B cell (primary cell): ENCODE measurements at regions not wholly inside any gene's neighbourhood (a gene's known extent, or its start where the extent isn't known, plus 50 kb on each side); places are given as distances from the start of the nearest gene placed in this dataset.

Experiments
- ATAC-seq: fragments of 200-7000 bp; cut with Tn5 transposase; one replicate; pipeline ENCODE4 v1.10.0; 2021; ENCODE audit warnings: low read depth, mild to moderate bottlenecking, moderate number of reproducible peaks, moderate library complexity
- CTCF ChIA-PET: fragments of 350-600 bp; sonication (Branson Sonifier 250); formaldehyde crosslinking; loops from one replicate; lab custom pipeline; 2021; ENCODE audit warnings: antibody characterized with exemption, inconsistent platforms; lab: Charles Lee
- POLR2A ChIA-PET: fragments of 350-600 bp; sonication (Branson Sonifier 250); formaldehyde crosslinking; loops from one replicate; lab custom pipeline; 2021; ENCODE audit warnings: antibody characterized with exemption; lab: Charles Lee
- DNase-seq: peaks from one replicate; pipeline ENCODE4 v3.0.0; 2013
- H2AFZ ChIP-seq: 2 replicates; pipeline ENCODE4 v1.6.1; 2012; ENCODE audit warnings: mild to moderate bottlenecking, low read depth, low read length; ENCODE audit not compliant: insufficient read depth, poor library complexity, severe bottlenecking
- H3K27ac ChIP-seq, 2 donors: 1 replicate in 1 of 2; 2 replicates in 1 of 2; pipeline ENCODE4 v1.5.1; 2012 to 2013; ENCODE audit warnings: low read length in 2 of 2, mild to moderate bottlenecking in 2 of 2, moderate library complexity in 1 of 2
- H3K27me3 ChIP-seq, 4 experiments: fragments of 200-600 bp in 1 of 4; sonication (generic) in 1 of 4; replicated peaks in 1 of 4; 1 replicate in 2 of 4; 2 replicates in 2 of 4; pipeline versions ENCODE4 v1.6.1 to v1.7.0; 2013 to 2016; ENCODE audit warnings: low read length in 3 of 4, mild to moderate bottlenecking in 2 of 4, mixed read lengths in 1 of 4, moderate library complexity in 1 of 4; ENCODE audit not compliant: insufficient read depth in 4 of 4, control insufficient read depth in 3 of 4; ENCODE audit errors: control extremely low read depth in 1 of 4
- H3K36me3 ChIP-seq, 2 experiments: replicated peaks in 1 of 2; 1 replicate in 1 of 2; 2 replicates in 1 of 2; pipeline versions ENCODE4 v1.6.1 to v1.7.1; 2013; ENCODE audit warnings: low read length in 1 of 2; ENCODE audit not compliant: insufficient read depth in 2 of 2, control insufficient read depth in 1 of 2; ENCODE audit errors: control extremely low read depth in 1 of 2, extremely low read depth in 1 of 2
- H3K4me1 ChIP-seq, 2 donors: fragments of 200-600 bp in 1 of 2; sonication (generic) in 1 of 2; 1 replicate in 1 of 2; 2 replicates in 1 of 2; pipeline versions ENCODE4 v1.5.1 to v1.6.1; 2013 to 2017; ENCODE audit warnings: low read length in 2 of 2; ENCODE audit not compliant: control insufficient read depth in 2 of 2, insufficient read depth in 2 of 2
- H3K4me2 ChIP-seq: replicated peaks from 2 replicates; pipeline ENCODE3; 2012; ENCODE audit warnings: mild to moderate bottlenecking, low read depth, low read length; ENCODE audit not compliant: poor library complexity, severe bottlenecking
- H3K4me3 ChIP-seq, 5 experiments: fragments of 200-600 bp in 1 of 5; sonication (generic) in 1 of 5; 1 replicate in 3 of 5; 2 replicates in 2 of 5; pipeline versions ENCODE4 v1.5.1 to v1.7.0; 2011 to 2016; ENCODE audit warnings: low read length in 4 of 5, mild to moderate bottlenecking in 4 of 5, low read depth in 2 of 5, control low read depth in 1 of 5, moderate library complexity in 1 of 5; ENCODE audit not compliant: insufficient read depth in 1 of 5; ENCODE audit errors: control extremely low read depth in 1 of 5, extremely low read depth in 1 of 5
- H3K79me2 ChIP-seq: fragments of 200-600 bp; sonication (generic); one replicate; pipeline ENCODE4 v1.6.0; 2016; ENCODE audit warnings: low read length; ENCODE audit not compliant: control insufficient read depth, insufficient read depth
- H3K9ac ChIP-seq: fragments of 200-600 bp; sonication (generic); 2 replicates; pipeline ENCODE4 v1.6.1; 2017; ENCODE audit warnings: mild to moderate bottlenecking, low read length, moderate library complexity
- H3K9me3 ChIP-seq, 3 donors: one replicate each; pipeline versions ENCODE4 v1.6.1 to v1.7.1; 2013; ENCODE audit warnings: low read length in 2 of 3; ENCODE audit not compliant: control insufficient read depth in 2 of 3, insufficient read depth in 1 of 3; ENCODE audit errors: control extremely low read depth in 1 of 3
- H4K20me1 ChIP-seq: 2 replicates; pipeline ENCODE4 v1.6.0; 2012; ENCODE audit warnings: mild to moderate bottlenecking, low read length; ENCODE audit not compliant: insufficient read depth, control insufficient read depth, poor library complexity, severe bottlenecking
- H3K27ac Mint-ChIP-seq: one replicate; pipeline ENCODE4 v1.8.0; 2021; ENCODE audit warnings: mixed read lengths
- H3K27me3 Mint-ChIP-seq: one replicate; pipeline ENCODE4 v1.8.0; 2021; ENCODE audit warnings: mixed read lengths
- H3K4me1 Mint-ChIP-seq: one replicate; pipeline ENCODE4 v1.8.0; 2021; ENCODE audit warnings: mixed read lengths
- H3K4me3 Mint-ChIP-seq: one replicate; pipeline ENCODE4 v1.8.0; 2021; ENCODE audit warnings: mixed read lengths
- H3K9me3 Mint-ChIP-seq: one replicate; pipeline ENCODE4 v1.8.0; 2022; ENCODE audit warnings: mixed read lengths; ENCODE audit not compliant: insufficient read depth
- CTCF ChIP-seq: fragments of 200-600 bp; IDR thresholded peaks from one replicate; pipeline ENCODE4 v1.8.0; 2022; ENCODE audit warnings: antibody characterized with exemption, mild to moderate bottlenecking
- EZH2 ChIP-seq: IDR thresholded peaks from 2 replicates; pipeline ENCODE4 v1.6.1; 2012; ENCODE audit warnings: borderline replicate concordance, low read depth, mild to moderate bottlenecking, moderate library complexity, low read length; ENCODE audit not compliant: insufficient read depth, poor library complexity, severe bottlenecking
- WGBS: methylation state at CpG from one replicate; pipeline ENCODE4 v1.1.5; 2013; ENCODE audit warnings: missing lambda C conversion rate; ENCODE audit not compliant: insufficient coverage; 5-methylcytosine and 5-hydroxymethylcytosine counted together
- intact Hi-C: fragments of 100-400 bp; cut with micrococcal nuclease; formaldehyde crosslinking; loops from one replicate; pipeline ENCODE4 v1.10.0; 2022

GRCh38 chr20:61140576-61140975 lies 111.5 kb upstream of the CDH4 start:
- no peaks in the 10 kb centered on the region for H3K27me3 Mint-ChIP-seq
- Histone ChIP-seq H3K9me3 (peaks cover 0 to 6% (median 2%) of the 10 kb centered on the region in 3 donors), H3K79me2 (no peaks in the 10 kb centered on the region), H2AFZ (no peak overlapping the region), H4K20me1 (no peaks in the 10 kb centered on the region), H3K36me3 (no peaks in the 10 kb centered on the region), H3K9ac (no peak overlapping the region), H3K27ac (no peak overlapping the region), H3K4me3 (no peak overlapping the region), H3K27me3 (no peaks in the 10 kb centered on the region), H3K4me2 (no peak overlapping the region), H3K4me1 (no peaks in the 10 kb centered on the region)
- H3K27ac Mint-ChIP-seq, result no peak overlapping the region
- no peak overlapping the region for H3K4me3 Mint-ChIP-seq
- intact Hi-C loops, result no loop called here
- DNase-seq, result no peak
- CTCF ChIA-PET, result no interaction called here
- peaks cover 8% of the 10 kb centered on the region for H3K9me3 Mint-ChIP-seq
- H3K4me1 Mint-ChIP-seq, result no peaks in the 10 kb centered on the region
- no peak for TF ChIP-seq EZH2
- TF ChIP-seq CTCF, result no peak
- WGBS, result 93% methylated on average over 4 of the region's 4 CpGs
- POLR2A ChIA-PET, result no interaction called here
- ATAC-seq, result no peak

GRCh38 chr20:61146023-61146422 lies 106.0 kb upstream of the CDH4 start:
- Histone ChIP-seq H3K9ac (no peak overlapping the region), H3K79me2 (no peaks in the 10 kb centered on the region), H3K27me3 (no peaks in the 10 kb centered on the region), H4K20me1 (no peaks in the 10 kb centered on the region), H3K4me3 (no peak overlapping the region), H3K36me3 (no peaks in the 10 kb centered on the region), H2AFZ (no peak overlapping the region), H3K9me3 (peaks cover 0 to 2% (median 2%) of the 10 kb centered on the region in 3 donors), H3K27ac (no peak overlapping the region), H3K4me2 (no peak overlapping the region), H3K4me1 (no peaks in the 10 kb centered on the region)
- peaks cover 8% of the 10 kb centered on the region for H3K9me3 Mint-ChIP-seq
- DNase-seq (no peak), ATAC-seq (no peak)
- CTCF ChIA-PET, result no interaction called here
- TF ChIP-seq CTCF, result no peak
- 77% methylated on average over 4 of the region's 4 CpGs for WGBS
- POLR2A ChIA-PET, result no interaction called here
- H3K4me1 Mint-ChIP-seq, result no peaks in the 10 kb centered on the region
- no peaks in the 10 kb centered on the region for H3K27me3 Mint-ChIP-seq
- no peak overlapping the region for H3K27ac Mint-ChIP-seq
- H3K4me3 Mint-ChIP-seq, result no peak overlapping the region
- intact Hi-C loops, result no loop called here
